HG02852 (cell line): ENCODE measurements at regions not wholly inside any gene's neighbourhood (a gene's known extent, or its start where the extent isn't known, plus 50 kb on each side); places are given as distances from the start of the nearest gene placed in this dataset.

ENCODE experiments used
- ATAC-seq: cut with Tn5 transposase; IDR thresholded peaks from one replicate; pipeline ENCODE4 v1.9.1; 2021; ENCODE audit warnings: mild to moderate bottlenecking, moderate library complexity; ENCODE audit not compliant: unreplicated experiment

DNA sequence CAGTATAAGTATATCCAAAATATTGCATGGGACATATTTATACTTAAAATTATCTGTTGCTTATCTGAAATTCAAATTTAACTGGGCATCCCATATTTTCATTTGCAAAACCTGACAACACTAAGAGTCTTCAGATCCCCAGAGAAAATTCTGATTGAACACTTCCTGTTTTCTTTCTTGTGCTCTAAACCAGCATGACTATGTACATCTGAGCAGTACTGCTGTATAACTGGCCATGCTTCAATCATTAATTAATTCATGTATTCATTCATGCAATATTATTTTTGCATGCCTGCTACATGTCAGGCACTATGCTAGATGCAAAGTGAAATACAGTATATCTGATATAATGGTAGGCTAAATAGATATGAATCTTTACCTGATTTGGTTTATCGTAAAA, 461.2 kb downstream of the TLR4 start:
- ATAC-seq = no peak

DNA sequence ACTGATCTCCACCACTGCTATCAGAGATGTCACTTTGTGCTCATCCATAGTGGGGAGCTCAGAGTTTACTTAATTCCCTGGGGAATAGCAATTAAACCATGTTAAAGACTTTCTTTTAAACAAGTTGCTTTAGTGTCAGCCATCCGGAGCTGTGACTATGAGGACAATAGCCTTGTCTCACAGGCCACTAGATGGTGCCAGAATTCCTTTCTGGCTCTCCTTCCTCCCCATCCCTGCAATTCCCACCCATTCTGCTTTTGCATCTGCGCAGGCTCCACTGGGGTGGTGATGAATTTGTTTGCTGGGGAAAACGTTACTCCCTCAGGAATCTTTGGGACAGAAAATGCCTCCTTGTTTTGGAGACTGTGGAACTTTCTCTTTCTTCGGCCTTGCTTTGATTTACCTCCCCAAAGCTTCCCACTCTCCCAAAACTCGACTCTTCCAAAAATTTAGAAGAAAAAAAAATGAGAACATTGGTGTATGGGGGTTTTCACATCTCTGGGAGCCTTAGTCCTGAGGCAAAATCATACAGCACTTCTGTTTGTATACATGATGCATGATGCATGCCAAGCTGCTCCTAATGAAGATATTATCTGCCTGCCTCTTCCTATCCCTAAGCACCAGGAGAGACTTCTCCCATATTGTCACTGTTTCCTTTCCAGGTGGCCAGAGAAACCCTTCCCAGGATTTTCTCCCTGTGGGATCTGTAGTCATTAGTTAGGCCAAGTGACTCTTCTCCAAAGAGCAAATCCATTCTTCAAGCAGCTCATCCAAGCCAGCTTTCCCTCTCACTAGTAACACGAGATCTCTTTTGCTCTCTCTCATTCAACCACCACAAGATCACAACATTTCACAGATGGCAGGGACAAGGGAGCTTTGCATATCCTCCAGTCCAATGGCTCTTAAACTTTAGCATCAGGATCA, 466.1 kb downstream of the TLR4 start:
- ATAC-seq = peak; percentile 59

DNA sequence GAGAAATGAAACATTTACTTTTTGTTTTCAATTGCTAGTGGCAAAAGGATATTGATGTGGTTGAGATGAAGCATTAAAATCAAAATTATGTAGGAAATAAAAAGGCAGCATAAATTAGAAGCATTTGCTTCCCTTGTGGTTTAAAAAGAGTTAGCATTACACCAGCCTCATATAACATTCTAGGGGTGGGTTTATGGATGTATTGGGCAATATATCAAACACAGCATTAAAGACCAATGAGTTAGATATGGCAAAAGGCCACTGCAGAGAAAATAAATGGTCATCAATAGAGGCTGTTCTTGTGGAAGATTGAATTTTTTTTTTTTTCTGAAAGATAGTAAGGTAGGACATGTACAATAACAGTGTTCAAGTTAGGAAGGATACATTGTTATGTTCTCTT, 473.0 kb downstream of the TLR4 start:
- ATAC-seq = no peak

DNA sequence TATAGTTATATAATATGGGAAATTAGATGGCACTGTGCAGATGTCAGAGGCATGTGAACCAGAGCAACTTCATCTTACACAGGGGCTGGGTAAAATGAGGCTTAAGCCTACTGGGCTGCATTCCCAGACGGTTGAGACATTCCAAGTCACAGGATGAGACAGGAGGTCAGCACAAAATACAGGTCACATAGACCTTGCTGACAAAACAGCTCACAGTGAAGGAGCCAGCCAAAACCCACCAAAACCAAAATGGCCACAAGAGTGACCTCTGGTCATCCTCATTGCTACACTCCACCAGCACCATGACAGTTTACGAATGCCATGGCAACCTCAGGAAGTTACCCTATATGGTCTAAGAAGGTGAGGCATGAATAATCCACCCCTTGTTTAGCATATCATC, 479.4 kb downstream of the TLR4 start:
- no peak for ATAC-seq

DNA sequence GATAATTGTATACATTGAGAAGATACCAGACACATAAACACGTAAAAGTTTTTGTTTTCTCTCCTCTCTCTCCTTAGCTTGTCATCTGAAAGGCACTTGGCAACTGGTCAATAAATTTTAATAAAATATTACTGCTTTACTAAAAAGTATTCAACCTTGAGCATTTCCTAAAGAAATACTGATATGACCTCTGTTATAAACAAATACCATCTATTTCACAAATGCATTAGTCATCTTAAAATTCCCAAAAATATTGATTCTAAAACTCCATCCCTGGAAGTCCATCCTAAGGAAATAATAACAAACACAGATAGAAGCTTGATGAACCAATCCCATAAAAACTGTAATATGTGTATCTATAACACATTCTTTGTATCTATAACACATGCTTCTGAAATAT, 483.2 kb downstream of the TLR4 start:
- no peak for ATAC-seq

DNA sequence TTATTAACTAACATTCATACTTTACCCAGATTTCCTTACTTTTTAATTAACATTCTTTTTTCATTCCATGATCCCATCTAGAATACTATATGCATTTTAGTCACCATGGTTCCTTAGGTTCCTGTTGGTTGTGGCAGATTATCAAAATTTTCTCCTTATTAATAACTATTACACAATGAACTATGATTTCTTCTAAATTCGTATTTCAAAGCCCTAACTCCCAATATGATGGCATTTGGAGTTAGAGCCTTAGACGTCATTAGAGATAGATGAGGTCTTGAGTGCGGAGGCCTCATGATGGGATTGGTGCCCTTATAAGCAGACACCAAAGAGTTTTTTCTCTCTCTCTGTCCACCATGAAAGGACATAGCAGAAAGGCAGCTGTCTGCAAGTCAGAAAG, 485.4 kb downstream of the TLR4 start:
- no peak for ATAC-seq

DNA sequence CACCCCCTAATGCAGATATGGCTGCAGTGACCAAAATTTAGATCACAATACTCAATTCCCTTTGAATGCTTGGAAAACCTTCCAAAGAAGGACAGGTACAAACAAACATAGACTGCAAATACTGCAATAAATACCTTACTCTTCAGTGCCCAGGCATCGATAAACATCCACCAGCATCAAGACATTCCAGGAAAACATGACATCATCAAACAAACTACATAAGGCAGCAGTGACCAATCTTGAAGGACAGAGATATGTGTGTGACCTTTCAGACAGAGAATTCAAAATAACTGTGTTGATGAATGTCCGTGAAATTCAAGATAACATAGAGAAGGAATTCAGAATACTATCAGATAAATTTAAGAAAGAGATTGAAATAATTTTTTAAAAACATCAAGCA, 488.6 kb downstream of the TLR4 start:
- no peak for ATAC-seq

DNA sequence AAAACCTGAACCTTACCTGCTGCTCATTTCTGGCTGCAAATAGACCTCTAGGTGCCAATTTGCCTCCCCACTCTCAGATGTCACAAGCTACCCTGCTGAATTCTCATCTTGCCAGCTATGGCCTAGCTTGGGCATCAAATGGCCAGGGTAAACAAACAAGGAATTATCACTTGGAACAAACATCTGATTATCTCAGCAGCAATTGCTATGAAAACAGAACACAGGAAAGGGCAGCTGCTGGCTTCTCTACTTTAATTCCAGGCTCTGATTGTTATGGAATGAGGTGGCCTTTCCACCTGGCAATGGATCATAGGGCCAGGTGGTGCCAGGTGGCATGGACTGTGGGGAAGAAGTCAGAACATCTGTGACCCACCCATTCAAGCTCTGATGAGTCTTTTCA, 505.1 kb downstream of the TLR4 start:
- no peak for ATAC-seq

DNA sequence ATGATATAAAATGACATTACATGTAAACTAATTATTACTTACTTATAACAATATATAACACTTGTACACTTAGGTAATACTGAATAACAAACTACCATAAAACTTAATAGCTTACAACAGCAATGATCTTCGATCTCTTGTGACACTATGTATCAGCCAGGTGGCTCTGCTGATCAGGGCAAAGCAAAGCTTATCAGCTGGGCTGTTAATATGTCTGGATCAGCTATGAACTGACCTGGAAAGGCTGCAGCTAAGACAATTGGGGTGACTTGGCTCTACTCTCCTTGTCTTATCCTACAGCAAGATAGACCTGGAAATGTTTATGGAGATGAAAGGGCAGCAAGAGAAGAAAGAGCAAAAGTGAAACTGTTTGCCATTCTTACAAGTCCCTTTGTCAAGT, 511.3 kb downstream of the TLR4 start:
- ATAC-seq = no peak

DNA sequence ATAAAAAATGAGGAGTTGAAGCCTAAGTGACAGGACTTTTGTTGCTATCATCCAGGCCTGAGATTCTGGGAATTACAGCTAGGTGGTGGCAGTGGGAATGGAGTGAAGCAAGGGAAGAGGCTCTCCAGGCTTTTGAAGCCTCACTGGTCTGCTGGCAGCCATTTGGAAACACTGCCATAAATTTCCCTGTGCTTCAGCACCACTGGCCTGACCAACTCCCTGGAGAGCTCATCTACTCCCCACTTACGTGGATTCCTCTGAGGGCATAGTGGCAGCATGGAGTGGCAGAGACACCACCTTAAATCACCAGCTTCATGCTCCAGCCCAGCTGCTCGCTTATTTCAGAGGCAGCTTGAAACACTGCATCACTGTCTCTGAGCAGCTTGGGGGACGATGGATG, 518.2 kb downstream of the TLR4 start:
- no peak for ATAC-seq

DNA sequence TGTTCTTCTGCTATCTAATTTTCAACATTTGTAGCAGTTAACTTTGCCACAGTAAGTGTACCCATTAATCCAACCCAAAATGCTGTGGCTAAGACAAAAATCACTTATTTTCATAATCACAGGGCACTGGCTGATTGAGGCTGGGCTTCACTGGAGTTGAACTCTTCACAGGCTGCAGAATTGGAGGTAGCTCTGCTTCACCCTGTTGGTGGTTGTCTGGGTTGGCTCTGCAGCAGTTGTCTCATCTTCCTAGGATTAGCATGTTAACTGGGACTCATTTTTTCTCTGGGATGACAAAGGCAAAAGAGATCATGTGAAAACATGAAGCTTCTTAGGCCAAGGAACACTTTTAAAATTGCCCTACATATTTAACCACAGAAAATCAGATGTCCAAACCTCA, 518.9 kb downstream of the TLR4 start:
- ATAC-seq = no peak

DNA sequence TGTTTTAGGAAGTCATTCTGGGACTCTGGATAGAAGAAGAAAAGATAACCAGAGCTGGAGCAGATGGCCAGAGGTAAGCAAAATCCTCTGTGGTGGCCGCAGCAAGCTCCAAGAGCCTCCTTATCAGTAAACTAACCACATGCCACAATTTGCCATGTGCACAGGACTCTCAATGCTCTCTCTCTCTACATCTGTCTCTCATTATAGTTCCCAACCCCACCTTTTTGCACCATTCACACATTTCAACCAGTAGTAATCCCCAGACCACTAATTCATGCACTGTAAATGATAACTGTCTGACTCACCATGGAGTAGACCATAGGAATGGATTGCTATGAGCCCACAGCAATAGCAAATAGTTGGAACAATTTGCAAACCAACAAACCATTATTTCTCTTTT, 526.1 kb downstream of the TLR4 start:
- ATAC-seq = no peak

DNA sequence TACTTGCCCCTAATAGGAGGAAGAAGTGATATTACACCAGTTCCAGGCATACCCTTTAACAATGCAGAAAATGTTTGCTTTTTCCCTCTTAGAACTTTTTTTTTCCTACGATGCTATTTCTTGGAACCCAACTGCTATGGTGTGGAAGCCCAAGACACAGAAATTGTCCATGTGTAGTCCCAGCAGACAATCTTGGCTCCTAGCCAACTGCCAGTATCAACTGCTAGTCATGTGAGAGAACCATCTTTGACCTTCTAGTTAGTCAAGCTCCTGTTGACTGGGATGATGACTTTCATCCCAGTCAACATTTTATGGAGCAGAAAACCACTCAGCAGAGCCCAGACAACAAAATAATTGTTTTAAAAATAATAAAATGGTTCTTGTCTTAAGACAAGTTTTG, 532.4 kb downstream of the TLR4 start:
- no peak for ATAC-seq

DNA sequence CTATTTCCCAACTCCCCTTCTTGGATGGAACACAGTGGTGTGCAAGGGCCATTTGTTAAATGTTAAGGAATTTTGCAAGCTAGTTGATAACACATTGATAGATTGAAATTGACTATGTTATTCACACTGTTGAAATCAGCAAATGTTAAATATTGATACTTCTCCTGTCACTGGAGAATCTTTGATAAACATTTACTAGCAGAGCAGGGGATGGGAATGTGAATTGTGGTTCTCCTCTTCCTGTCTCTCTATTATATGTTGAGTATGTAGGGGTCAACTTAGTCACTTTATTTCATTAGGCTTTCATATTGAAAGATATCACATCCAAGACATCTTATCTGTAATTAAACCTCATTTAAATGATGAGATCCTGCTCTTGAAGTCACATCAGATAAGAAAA, 533.9 kb downstream of the TLR4 start:
- ATAC-seq = no peak

DNA sequence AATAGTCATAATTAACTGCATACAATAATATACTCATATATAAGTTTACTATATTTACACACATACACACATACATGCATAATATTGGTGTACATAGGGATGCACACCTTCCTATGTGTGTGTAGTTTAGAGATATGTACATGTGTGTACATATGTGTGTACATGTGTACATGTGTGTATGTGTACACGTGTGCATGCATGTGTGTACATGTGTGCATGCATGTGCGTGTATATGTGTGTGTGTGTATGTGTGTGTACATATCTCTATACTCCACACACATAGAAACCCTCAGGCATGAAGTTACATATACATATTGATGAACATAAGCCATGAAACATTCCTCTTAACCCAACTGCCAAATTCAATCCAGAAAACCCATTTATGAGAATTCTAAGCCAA, 547.8 kb downstream of the TLR4 start:
- no peak for ATAC-seq

DNA sequence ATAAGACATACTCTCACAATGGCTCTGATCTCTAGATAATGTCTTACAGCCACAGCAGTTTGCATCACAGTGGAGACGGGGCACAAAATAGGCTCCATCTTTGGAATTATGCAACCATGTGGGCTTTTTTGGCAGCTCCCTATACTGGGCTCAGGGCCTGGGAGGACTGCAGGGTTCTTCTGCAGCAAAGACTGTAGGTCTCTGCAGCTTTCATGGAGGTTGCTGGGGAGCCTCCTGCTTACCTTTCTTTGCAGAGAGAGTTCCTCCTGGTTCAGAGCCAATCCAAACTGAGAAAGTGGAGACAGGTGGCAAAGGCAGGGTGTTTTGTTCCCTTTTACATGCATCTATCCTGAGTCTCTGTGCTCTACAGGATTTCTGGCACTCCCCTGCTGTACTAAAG, 558.0 kb downstream of the TLR4 start:
- no peak for ATAC-seq

DNA sequence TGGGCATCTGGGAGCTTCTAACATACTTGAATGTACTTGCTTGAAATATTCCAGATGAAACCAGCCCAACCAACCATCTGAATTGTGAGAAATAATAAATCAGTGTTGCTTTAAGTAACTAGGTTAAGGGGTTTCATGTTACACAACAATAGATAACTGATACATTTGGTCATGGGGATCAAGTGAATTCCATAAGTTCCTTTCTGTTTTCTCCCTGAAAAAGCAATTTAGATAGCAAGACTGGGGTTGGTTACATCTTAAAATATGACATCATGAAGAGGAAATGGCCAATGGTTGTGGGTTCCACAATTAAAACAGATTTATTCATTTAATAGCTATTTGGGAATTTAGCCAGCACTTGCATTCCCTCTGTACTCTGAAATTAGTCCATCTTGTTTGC, 559.7 kb downstream of the TLR4 start:
- no peak for ATAC-seq

DNA sequence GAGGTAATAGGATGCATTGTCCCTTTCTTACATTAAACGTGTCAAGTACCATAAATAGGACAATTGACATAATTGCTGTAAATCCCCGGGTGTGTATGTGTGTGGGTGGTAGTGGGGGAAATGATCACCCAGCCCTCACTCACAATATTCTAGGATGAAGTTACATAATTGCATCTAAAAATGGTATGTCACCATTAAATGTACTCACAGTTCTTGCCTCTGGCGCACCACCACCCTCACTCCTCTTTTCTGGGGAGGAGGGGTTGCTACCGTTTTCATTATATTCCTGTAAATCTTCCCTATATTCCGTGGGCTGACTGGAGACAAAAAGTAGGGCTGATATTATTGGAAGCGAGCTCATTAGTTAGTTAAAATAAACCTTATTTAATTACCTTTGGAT, 563.8 kb downstream of the TLR4 start:
- ATAC-seq = no peak

DNA sequence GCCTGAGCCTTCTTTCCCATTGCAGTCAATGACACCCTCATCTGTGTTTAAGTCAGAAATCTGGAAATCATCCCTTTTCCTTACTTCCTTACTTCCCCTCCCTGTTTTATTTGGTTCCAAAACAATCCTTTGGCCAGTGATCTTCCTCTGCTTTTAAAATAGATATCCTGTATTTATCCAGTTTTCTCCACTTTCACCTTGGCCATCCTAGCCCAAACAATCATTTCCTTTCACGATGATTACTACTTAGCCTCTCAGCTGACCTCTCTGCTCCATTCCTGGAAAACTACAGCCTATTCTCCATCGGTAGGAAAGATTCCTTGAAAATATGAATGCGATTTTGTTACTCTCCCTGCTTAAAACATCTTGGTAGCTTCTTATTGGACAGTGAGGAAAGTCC, 565.4 kb downstream of the TLR4 start:
- ATAC-seq = no peak

DNA sequence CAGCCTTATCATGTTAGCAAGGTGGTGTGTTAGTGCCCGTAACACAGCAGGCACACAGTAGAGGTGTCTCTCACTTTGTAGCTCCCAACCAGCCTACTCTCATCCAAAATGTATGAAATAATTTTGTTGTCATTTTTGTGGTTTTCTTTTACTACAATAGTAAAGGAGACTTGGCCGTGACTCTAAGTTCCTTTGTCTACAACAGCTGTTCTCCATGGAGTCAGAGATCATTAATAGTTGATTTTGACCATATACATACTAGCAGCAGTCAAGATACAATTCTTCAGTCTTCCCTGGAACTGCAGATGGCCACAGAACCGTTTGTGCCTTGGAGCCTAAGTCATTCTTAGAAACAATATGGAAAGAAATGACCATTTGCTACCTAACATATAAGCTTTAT, 567.1 kb downstream of the TLR4 start:
- no peak for ATAC-seq

DNA sequence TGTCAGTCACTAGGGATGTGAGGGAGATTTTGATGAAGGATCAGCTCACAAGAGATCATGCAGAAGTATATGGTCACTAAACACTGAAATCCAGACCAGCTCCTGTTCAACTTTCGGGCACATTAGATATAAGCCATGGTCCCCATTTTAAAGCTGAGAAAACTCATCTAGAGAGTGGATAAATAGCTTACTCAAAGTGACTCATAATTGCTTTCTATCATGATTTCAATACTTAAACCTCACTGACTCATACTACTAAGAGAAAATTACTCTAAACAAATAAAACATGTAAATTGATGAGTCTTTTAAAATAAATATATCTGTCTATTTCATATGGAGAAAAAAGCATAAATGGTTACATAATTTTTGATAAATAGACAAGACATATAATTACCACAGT, 567.7 kb downstream of the TLR4 start:
- ATAC-seq = no peak

DNA sequence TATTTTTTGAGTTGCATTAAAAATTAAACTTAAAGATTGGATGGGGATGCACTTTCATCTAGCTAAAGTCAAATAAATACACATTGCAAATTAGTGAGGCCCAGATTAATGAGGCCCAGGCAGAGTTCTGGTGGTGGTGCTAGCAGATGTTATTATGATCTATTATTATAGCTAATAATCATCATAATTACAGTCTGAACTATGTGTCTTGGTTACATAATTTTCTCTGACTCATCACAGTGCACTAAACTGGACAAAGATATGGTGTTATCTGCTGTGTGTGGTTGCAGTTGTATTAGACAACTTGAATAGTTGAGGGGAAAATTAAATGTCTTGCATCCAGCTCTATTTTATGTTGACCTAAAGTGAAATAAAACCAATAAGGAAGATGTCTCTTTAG, 568.8 kb downstream of the TLR4 start:
- ATAC-seq = no peak

DNA sequence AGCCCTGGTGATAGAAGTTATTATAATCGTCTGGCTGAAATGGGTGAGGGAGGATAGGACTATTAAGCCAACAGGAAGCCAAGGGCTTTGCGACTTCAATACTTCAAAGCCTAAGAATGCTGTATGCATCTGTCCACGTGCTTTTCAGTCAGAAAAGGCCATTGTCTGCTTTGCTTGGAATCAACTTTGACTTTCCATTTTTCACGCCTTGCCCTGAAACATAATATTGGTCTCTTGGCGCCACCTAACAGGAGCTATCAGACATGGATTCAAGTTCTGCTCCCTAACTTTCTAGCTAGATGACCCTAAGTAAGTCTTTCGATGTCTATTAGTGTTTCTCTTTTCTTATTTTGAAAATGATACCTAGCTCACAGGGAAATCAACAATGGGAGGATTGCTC, 572.6 kb downstream of the TLR4 start:
- ATAC-seq = no peak
